ENCODE measurements at regions not wholly inside any gene's neighbourhood (a gene's known extent, or its start where the extent isn't known, plus 50 kb on each side); places are given as distances from the start of the nearest gene placed in this dataset.

DNA sequence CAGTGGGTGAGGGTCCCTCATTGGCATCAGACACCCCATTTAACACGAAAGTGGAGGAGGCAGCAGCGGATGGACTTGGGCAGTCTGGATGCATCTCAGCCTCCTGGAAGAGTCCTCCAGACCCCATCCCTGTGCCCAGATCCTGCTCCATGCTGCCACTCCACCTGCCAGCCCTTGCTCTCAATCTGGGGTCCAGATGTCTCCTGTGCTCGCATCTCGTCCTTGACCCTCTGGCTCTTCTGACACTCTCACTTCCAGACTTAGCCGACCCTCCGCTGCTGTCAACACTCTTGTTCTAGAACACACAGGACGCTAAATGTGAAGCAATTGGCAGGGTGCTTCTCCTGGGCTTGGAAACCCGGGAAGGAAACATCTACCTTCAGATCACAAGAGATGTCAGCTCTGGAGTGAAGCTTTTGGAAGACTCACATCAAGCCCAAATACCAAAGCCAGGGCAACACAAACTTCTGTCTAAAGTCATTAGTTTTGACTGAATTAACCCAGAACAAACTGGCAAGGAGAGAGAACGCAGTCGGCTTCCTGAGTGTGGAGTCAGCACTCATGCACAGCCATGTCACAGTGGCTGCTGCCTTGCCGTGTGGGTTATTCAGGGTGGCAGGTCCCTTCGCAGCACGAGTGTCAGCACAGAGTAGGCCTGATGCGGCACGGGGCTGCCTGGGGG is 379.1 kb downstream of the TCERG1L start:
- no peaks in the 10 kb centered on the region for H3F3A ChIP-seq (ENCODE audit: insufficient read depth, low read length)
- no peaks in the 10 kb centered on the region for H3K9me2 ChIP-seq (ENCODE audit: low read depth, low read length)
- H3K4me1 ChIP-seq (ENCODE audit: insufficient read depth, low read length, severe bottlenecking), result no peaks in the 10 kb centered on the region
- H3K79me2 ChIP-seq (ENCODE audit: insufficient read depth, low read length), result no peaks in the 10 kb centered on the region
- H3K9me3 ChIP-seq (ENCODE audit: low read length), result no peaks in the 10 kb centered on the region
- H3K27me3 ChIP-seq (ENCODE audit: insufficient read depth, low read length), result 0 out of 2 replicates have a peak, but pooled peaks cover 3% of the 10 kb centered on the region
- no peaks in the 10 kb centered on the region for H3K36me3 ChIP-seq (ENCODE audit: insufficient read depth, low read length)
- no peak overlapping the region for H3K4me3 ChIP-seq (ENCODE audit: low read depth, low read length, poor library complexity, severe bottlenecking)
- H3K9ac ChIP-seq (ENCODE audit: low read length), result no peak overlapping the region
- no peaks in the 10 kb centered on the region for H4K20me1 ChIP-seq (ENCODE audit: insufficient read depth, low read length)
- H3K27ac ChIP-seq (ENCODE audit: low read depth, low read length, poor library complexity, severe bottlenecking), result no peak overlapping the region
- H2AFZ ChIP-seq (ENCODE audit: low read length), result no peak overlapping the region
- no peak overlapping the region for H3K4me2 ChIP-seq (ENCODE audit: low read length)
- TF ChIP-seq EZH2 (IDR thresholded peaks at IDR 0.05; ENCODE audit: borderline replicate concordance, low read length), result no peak
- TF ChIP-seq CTCF (IDR thresholded peaks at IDR 0.05; ENCODE audit: low read length), result no peak

GRCh38 chr10:130933008-130933390 is 378.5 kb downstream of the TCERG1L start:
- TF ChIP-seq EZH2 (IDR thresholded peaks at IDR 0.05; ENCODE audit: borderline replicate concordance, low read length) (no peak), CTCF (IDR thresholded peaks at IDR 0.05; ENCODE audit: low read length) (no peak)
- Histone ChIP-seq H4K20me1 (ENCODE audit: insufficient read depth, low read length) (no peaks in the 10 kb centered on the region), H3K4me2 (ENCODE audit: low read length) (no peak overlapping the region), H3K36me3 (ENCODE audit: insufficient read depth, low read length) (no peaks in the 10 kb centered on the region), H3K4me1 (ENCODE audit: insufficient read depth, low read length, severe bottlenecking) (no peaks in the 10 kb centered on the region), H3K9me2 (ENCODE audit: low read depth, low read length) (no peaks in the 10 kb centered on the region), H3K27ac (ENCODE audit: low read depth, low read length, poor library complexity, severe bottlenecking) (no peak overlapping the region), H2AFZ (ENCODE audit: low read length) (no peak overlapping the region), H3F3A (ENCODE audit: insufficient read depth, low read length) (no peaks in the 10 kb centered on the region), H3K79me2 (ENCODE audit: insufficient read depth, low read length) (no peaks in the 10 kb centered on the region), H3K9me3 (ENCODE audit: low read length) (no peaks in the 10 kb centered on the region), H3K4me3 (ENCODE audit: low read depth, low read length, poor library complexity, severe bottlenecking) (no peak overlapping the region), H3K27me3 (ENCODE audit: insufficient read depth, low read length) (0 out of 2 replicates have a peak, but pooled peaks cover 4% of the 10 kb centered on the region), H3K9ac (ENCODE audit: low read length) (no peak overlapping the region)

- Histone ChIP-seq H2AFZ (ENCODE audit: low read length) (no peak overlapping the region), H3K4me3 (ENCODE audit: low read depth, low read length, poor library complexity, severe bottlenecking) (no peak overlapping the region), H3K27me3 (ENCODE audit: insufficient read depth, low read length) (0 out of 2 replicates have a peak, but pooled peaks cover 4% of the 10 kb centered on the region), H4K20me1 (ENCODE audit: insufficient read depth, low read length) (no peaks in the 10 kb centered on the region), H3K79me2 (ENCODE audit: insufficient read depth, low read length) (no peaks in the 10 kb centered on the region), H3K9me3 (ENCODE audit: low read length) (no peaks in the 10 kb centered on the region), H3K4me1 (ENCODE audit: insufficient read depth, low read length, severe bottlenecking) (no peaks in the 10 kb centered on the region), H3K9ac (ENCODE audit: low read length) (no peak overlapping the region), H3K9me2 (ENCODE audit: low read depth, low read length) (no peaks in the 10 kb centered on the region), H3K27ac (ENCODE audit: low read depth, low read length, poor library complexity, severe bottlenecking) (no peak overlapping the region), H3K4me2 (ENCODE audit: low read length) (no peak overlapping the region), H3K36me3 (ENCODE audit: insufficient read depth, low read length) (no peaks in the 10 kb centered on the region), H3F3A (ENCODE audit: insufficient read depth, low read length) (no peaks in the 10 kb centered on the region)
- no peak for TF ChIP-seq CTCF (IDR thresholded peaks at IDR 0.05; ENCODE audit: low read length)
- TF ChIP-seq EZH2 (IDR thresholded peaks at IDR 0.05; ENCODE audit: borderline replicate concordance, low read length), result no peak
These were observed 377.0 kb downstream of the TCERG1L start for GRCh38 chr10:130934293-130935127.
